ENCODE measurements at regions not wholly inside any gene's neighbourhood (a gene's known extent, or its start where the extent isn't known, plus 50 kb on each side); places are given as distances from the start of the nearest gene placed in this dataset.

- TF ChIP-seq GATA3 (IDR thresholded peaks at IDR 0.05; ENCODE audit: low read depth, low read length) (no peak), GATA2 (IDR thresholded peaks at IDR 0.05; ENCODE audit: low read depth, low read length) (no peak)
Observed at GRCh38 chr3:27561576-27561975, 77.4 kb upstream of the SLC4A7 start.

GRCh38 chr3:27560484-27561056 is 76.4 kb upstream of the SLC4A7 start:
- TF ChIP-seq GATA3 (IDR thresholded peaks at IDR 0.05; ENCODE audit: low read depth, low read length), result no peak
- no peak for TF ChIP-seq GATA2 (IDR thresholded peaks at IDR 0.05; ENCODE audit: low read depth, low read length)

GRCh38 chr3:27559835-27560234 is 75.7 kb upstream of the SLC4A7 start:
- no peak for TF ChIP-seq GATA2 (IDR thresholded peaks at IDR 0.05; ENCODE audit: low read depth, low read length)
- TF ChIP-seq GATA3 (IDR thresholded peaks at IDR 0.05; ENCODE audit: low read depth, low read length), result no peak

- TF ChIP-seq GATA2 (IDR thresholded peaks at IDR 0.05; ENCODE audit: low read depth, low read length), result no peak
- TF ChIP-seq GATA3 (IDR thresholded peaks at IDR 0.05; ENCODE audit: low read depth, low read length), result no peak
Observed at GRCh38 chr3:27559381-27559780, 75.2 kb upstream of the SLC4A7 start.

GRCh38 chr3:27557411-27557810 is 73.2 kb upstream of the SLC4A7 start:
- TF ChIP-seq GATA2 (IDR thresholded peaks at IDR 0.05; ENCODE audit: low read depth, low read length), result no peak
- no peak for TF ChIP-seq GATA3 (IDR thresholded peaks at IDR 0.05; ENCODE audit: low read depth, low read length)

GRCh38 chr3:27556887-27557286 is 72.7 kb upstream of the SLC4A7 start:
- TF ChIP-seq GATA3 (IDR thresholded peaks at IDR 0.05; ENCODE audit: low read depth, low read length) (no peak), GATA2 (IDR thresholded peaks at IDR 0.05; ENCODE audit: low read depth, low read length) (no peak)

GRCh38 chr3:27554706-27555105 is 70.5 kb upstream of the SLC4A7 start:
- TF ChIP-seq GATA2 (IDR thresholded peaks at IDR 0.05; ENCODE audit: low read depth, low read length) (no peak), GATA3 (IDR thresholded peaks at IDR 0.05; ENCODE audit: low read depth, low read length) (no peak)

GRCh38 chr3:27553886-27554540 is 69.8 kb upstream of the SLC4A7 start:
- TF ChIP-seq GATA3 (IDR thresholded peaks at IDR 0.05; ENCODE audit: low read depth, low read length), result no peak
- 0 out of 2 replicates have a peak, but pooled peaks have one; percentile 10 for TF ChIP-seq GATA2 (IDR thresholded peaks at IDR 0.05; ENCODE audit: low read depth, low read length)

GRCh38 chr3:27545061-27545460 is 60.9 kb upstream of the SLC4A7 start:
- TF ChIP-seq GATA2 (IDR thresholded peaks at IDR 0.05; ENCODE audit: low read depth, low read length) (no peak), GATA3 (IDR thresholded peaks at IDR 0.05; ENCODE audit: low read depth, low read length) (no peak)

- TF ChIP-seq GATA2 (IDR thresholded peaks at IDR 0.05; ENCODE audit: low read depth, low read length) (no peak), GATA3 (IDR thresholded peaks at IDR 0.05; ENCODE audit: low read depth, low read length) (no peak)
Observed at GRCh38 chr3:27544372-27544865, 60.2 kb upstream of the SLC4A7 start.

GRCh38 chr3:27542476-27542875 is 58.3 kb upstream of the SLC4A7 start:
- TF ChIP-seq GATA2 (IDR thresholded peaks at IDR 0.05; ENCODE audit: low read depth, low read length) (peak; percentile 27; the same call in 1 of the 2 replicates), GATA3 (IDR thresholded peaks at IDR 0.05; ENCODE audit: low read depth, low read length) (no peak)

- TF ChIP-seq GATA2 (IDR thresholded peaks at IDR 0.05; ENCODE audit: low read depth, low read length), result no peak
- no peak for TF ChIP-seq GATA3 (IDR thresholded peaks at IDR 0.05; ENCODE audit: low read depth, low read length)
Observed at GRCh38 chr3:27540231-27540630, 56.0 kb upstream of the SLC4A7 start.

GRCh38 chr3:27536491-27536890 is 52.3 kb upstream of the SLC4A7 start:
- TF ChIP-seq GATA2 (IDR thresholded peaks at IDR 0.05; ENCODE audit: low read depth, low read length) (no peak), GATA3 (IDR thresholded peaks at IDR 0.05; ENCODE audit: low read depth, low read length) (no peak)

- no peak for TF ChIP-seq GATA3 (IDR thresholded peaks at IDR 0.05; ENCODE audit: low read depth, low read length)
- no peak for TF ChIP-seq GATA2 (IDR thresholded peaks at IDR 0.05; ENCODE audit: low read depth, low read length)
Observed at GRCh38 chr3:27535809-27536392, 51.7 kb upstream of the SLC4A7 start.

Data from SH-SY5Y (cell line).